HS-27A (cell line): ENCODE measurements at regions not wholly inside any gene's neighbourhood (a gene's known extent, or its start where the extent isn't known, plus 50 kb on each side); places are given as distances from the start of the nearest gene placed in this dataset.
"Not testable (repeated sequence)": the region's sequence is repeated elsewhere in the genome, so short reads cannot be mapped to it uniquely, and the experiment has no call there.

Experiments
- DNase-seq: peaks from one replicate; pipeline ENCODE4 v3.0.0-alpha.2; 2012; ENCODE audit warnings: low read depth, missing footprints

- no peak for DNase-seq
Observed at GRCh38 chr9:108765265-108765664, 90.5 kb downstream of the ACTL7B start.

DNA sequence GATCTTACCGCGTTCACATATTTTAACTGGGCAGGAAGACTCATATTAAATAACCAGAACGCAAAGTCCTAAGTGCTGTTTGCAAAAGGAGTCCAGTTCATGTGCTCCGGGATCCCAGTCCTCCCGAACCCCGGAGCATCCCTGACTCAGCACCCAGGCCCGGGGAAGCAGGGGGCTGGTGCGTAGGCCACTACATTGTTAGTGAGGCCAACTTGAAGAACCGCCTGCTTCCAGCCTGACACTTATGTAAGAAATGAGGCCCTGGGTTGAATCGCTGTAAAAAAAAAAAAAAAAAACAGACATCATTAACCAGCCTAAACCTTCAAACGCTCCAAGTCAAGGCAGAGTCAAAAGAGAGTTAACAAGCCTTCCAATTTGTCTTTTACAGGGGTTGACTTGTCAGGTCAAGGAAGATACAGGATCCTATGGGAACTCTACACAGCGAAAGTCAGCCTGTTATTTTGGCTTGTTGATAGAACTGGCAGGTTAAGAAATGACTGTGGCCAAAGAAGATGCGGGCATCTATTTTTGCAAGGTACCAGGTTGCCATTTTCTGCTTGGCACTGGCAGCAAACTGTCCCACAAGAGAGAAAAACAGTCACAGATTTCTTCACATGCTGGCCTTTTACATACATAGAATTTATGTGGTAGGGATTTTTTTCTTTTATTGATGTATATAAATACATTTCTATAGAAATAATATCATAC is 93.3 kb downstream of the ACTL7B start:
- no peak for DNase-seq

DNA sequence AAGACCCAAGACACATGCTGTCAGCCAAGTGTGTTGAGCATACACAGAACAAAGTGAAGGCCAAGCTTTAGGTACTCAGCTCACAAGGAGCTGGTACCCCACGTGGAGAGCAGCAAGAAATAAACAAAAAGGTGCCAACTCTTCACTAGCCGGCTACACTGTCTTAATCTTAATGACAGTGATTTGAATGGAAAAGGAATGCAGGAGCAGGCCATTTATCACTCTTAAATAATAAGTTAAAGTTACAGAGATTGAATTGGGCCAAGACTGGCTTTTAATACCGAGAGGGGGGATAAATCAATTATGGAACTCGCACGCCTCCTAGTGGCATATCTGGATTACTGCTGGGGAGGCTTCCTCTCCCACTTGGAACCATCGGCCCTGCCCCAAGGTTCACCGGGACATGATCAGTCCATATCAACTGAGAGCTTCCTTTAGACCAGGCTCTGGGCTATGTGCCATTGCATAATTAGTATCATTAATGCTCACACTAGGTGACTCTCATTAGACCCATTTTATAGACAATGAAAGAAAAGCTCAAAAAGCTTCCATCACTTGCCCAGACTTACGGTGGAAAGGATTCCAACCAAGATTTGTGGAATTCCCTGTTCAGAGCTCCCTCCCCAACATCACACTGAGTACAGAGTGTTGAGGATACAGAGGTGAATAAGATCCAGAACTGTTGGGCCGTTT is 94.0 kb downstream of the ACTL7B start:
- no peak for DNase-seq

- DNase-seq = no peak
Observed at GRCh38 chr9:108760841-108761240, 94.9 kb downstream of the ACTL7B start.

GRCh38 chr9:108759835-108760234 is 96.0 kb downstream of the ACTL7B start:
- DNase-seq = no peak

DNA sequence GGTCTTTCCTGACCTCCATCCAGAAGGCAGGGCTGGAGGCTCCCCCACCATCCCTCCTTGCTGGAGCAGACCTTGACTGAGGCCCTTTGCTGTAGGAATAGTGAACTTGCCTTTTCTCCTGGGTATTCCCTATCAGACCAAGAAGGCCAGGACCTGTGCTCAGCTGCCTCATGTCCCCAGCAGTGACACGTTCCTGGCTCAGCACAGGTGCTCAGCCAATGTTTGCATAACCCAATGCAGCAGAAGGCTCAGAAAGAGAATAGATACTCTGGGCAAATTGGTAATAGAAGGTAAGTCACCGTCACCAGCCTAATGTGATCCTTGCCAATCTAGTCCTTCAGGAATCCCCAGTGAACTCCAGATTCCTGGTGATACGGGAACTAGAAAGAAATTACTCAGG is 96.4 kb downstream of the ACTL7B start:
- DNase-seq = no peak

- DNase-seq = no peak
Observed at GRCh38 chr9:108756746-108757490, 98.9 kb downstream of the ACTL7B start.

GRCh38 chr9:108755979-108756378 is 99.8 kb downstream of the ACTL7B start:
- no peak for DNase-seq

DNA sequence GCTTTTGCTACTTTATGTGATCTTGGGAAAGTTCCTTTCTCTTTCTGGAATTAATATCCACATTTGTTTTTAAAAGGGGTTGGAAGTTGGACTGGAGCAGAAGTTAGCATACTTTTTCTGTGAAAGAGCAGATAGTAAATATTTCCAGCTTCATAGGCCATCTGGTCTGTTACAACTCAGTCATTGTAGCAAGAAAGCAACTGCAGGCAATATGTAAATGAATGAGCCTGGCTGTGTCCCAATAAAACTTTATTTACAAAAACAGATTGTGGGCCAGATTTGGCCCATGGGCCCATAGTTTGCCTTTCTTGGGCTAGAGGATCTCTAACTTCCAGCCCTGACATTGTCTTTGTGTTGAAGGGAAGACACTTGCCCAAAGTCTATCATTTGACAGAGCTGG is 104.4 kb downstream of the ACTL7B start:
- DNase-seq = no peak

GRCh38 chr9:108750661-108751215 is 105.0 kb downstream of the ACTL7B start:
- no peak for DNase-seq

- no peak for DNase-seq
Observed at GRCh38 chr9:108748776-108749175, 107.0 kb downstream of the ACTL7B start.

DNA sequence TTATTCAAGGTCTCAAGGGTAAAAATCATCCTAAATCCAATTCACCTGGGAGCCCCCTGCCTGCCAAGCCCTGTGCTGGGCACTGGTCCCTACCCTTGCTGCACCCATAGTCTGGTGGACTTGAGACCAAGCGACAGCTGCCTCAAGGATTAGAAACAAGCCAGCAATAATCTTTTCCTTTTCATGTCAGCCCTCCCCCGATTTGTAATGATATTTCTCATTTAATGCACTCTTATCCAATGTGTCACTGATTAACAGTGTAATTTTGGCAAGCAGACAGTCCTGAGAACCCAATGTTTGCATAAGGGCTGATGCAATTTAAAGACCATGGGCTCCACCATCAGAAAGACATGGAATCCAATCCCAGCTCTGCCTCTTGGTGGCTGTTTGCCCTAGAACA is 108.9 kb downstream of the ACTL7B start:
- no peak for DNase-seq

DNA sequence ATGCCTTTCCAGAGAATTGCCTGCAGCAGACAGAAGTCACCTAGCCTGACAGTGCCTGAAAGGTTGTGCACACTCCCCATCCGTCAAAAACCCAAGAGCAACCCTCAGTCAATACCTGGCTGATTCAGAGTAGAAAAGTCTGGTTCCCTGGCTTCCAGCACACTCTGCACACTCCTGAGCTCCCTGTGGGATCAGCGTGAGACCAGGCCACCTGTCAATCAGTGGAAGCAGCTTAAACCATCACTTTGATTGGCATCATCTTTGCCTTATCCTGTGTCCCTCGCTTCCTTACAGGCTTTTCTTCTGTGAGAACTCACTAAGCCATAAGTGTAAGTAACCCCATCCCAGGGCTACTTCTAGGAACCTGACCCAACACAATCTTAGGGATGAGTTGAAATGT is 109.8 kb downstream of the ACTL7B start:
- no peak for DNase-seq

DNA sequence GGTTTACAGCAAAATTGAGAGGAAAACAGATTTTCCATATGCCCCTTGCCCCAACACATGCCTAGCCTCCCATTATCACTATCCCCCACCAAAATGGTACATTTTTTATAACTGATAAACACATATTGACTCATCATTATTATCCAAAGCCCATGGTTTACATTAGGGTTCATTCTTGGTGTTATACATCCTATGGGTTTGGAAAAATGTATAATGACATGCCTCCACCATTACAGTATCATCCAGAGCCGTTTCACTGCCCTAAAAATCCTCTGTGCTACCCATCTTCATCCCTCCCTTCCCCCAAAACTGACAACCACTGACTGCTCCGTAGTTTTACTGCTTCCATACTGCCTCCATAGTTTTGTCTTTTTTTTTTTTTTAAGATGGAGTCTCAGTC is 111.1 kb downstream of the ACTL7B start:
- no peak for DNase-seq

DNA sequence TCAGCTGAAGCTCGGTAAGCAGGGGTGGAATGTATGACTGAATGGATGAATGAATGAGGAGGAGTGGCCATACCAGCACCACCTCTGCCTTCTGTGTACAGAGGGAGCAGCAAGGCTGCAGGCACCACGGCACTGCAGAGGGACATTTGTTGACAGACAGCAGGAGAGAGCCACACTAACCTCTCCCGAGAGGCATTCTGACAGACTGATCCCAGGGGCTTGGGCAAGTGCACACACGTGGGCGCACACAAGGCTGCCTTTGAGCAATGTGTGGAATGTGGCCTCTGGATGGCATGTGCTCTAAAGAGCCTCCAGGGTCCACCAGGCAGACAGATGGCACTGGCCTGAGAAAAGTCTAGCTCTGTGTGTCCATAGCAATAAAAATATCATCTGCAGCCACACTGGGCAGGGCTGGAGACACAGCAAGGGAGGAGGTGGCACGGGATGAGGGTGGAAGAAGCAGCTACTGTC is 111.8 kb downstream of the ACTL7B start:
- DNase-seq = no peak

GRCh38 chr9:108743416-108743815 is 112.4 kb downstream of the ACTL7B start:
- DNase-seq = no peak

DNA sequence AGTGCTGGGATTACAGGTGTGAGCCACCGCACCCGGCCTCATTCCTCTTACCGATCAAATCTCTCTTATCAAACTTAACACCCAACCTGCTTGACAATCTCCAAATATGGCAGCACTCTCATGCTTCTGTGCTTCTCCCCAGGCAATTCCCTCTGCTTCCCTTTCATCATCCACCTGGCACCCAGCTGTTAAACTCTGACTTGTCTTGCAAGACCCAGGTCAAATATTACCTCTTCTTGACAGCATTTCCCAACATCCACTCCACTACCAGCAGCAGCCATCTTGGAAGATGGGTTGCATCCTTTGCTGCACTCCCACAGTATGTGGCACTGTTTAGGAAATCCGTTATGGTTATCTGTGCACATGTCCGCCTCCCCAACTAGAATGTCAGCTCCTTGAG is 113.6 kb downstream of the ACTL7B start:
- no peak for DNase-seq

- DNase-seq = not testable (repeated sequence)
Observed at GRCh38 chr9:108731292-108731691, 124.5 kb downstream of the ACTL7B start.

DNA sequence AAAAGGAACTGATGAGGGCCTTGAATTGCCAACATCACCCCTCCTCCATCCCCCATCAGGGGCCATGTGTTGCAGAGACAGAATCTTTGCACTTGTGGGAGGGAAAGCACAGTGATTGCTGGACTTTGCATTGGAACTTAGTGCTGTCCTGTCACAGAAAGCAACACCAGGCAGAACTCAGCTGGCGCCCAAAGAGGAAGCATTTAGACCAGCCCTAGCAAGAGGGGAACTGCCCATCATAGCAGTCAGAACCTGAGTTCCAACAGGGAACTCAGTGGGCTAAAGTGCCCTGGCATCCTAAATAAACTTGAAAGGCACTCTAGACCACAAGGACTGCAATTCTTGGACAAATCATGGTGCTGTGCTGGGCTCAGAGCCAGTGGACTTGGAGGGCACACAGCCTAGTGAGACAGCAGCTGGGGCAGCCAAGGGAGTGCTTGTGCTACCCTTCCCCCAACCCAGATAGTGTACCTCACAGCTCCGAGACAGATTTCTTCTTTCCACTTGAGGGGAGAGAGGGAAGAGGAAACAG is 128.1 kb downstream of the ACTL7B start:
- no peak for DNase-seq

DNA sequence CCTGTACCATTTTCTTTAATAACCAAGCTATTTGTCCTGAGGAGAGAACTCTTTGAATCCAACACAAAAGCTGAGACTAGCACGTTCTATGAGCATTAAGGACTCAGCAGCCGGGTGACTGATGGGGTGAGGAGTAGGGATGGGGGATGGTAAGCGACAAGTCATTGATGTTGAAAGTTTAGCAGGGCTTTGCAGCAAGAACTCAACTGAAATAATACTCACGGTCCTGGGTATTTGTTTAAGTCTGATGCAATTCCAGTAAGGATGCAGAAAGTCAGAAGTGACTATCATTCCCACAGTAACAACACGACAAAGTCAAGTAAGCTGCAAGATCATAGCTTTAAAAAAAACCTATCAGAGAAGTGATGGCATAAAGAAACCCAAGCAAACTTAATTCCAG is 131.1 kb downstream of the ACTL7B start:
- DNase-seq = no peak

GRCh38 chr9:108724122-108724521 is 131.7 kb downstream of the ACTL7B start:
- no peak for DNase-seq

- DNase-seq = no peak
Observed at GRCh38 chr9:108722396-108722795, 133.4 kb downstream of the ACTL7B start.
